Fibroblast of gingiva (primary cell): ENCODE measurements at regions not wholly inside any gene's neighbourhood (a gene's known extent, or its start where the extent isn't known, plus 50 kb on each side); places are given as distances from the start of the nearest gene placed in this dataset.
"Not testable (repeated sequence)": the region's sequence is repeated elsewhere in the genome, so short reads cannot be mapped to it uniquely, and the experiment has no call there.

Experiments used
- DNase-seq: peaks from one replicate; pipeline ENCODE4 v3.0.0-alpha.2; 2011; ENCODE audit warnings: low read depth

GRCh38 chr16:72596373-72596772 is 424.4 kb upstream of the PMFBP1 start:
- no peak for DNase-seq

- DNase-seq, result peak; percentile 9
Observed at GRCh38 chr16:72590151-72590937, 418.4 kb upstream of the PMFBP1 start.

GRCh38 chr16:72588551-72588950 is 416.6 kb upstream of the PMFBP1 start:
- DNase-seq, result no peak

- DNase-seq, result not testable (repeated sequence)
Observed at GRCh38 chr16:72578061-72578460, 406.1 kb upstream of the PMFBP1 start.

GRCh38 chr16:72576189-72576588 is 404.2 kb upstream of the PMFBP1 start:
- DNase-seq, result no peak

GRCh38 chr16:72569677-72570076 is 397.7 kb upstream of the PMFBP1 start:
- no peak for DNase-seq

- no peak for DNase-seq
Observed at GRCh38 chr16:72568502-72568901, 396.5 kb upstream of the PMFBP1 start.

GRCh38 chr16:72566174-72566573 is 394.2 kb upstream of the PMFBP1 start:
- DNase-seq, result no peak

GRCh38 chr16:72565106-72565505 is 393.2 kb upstream of the PMFBP1 start:
- DNase-seq, result no peak

GRCh38 chr16:72560617-72561016 is 388.7 kb upstream of the PMFBP1 start:
- DNase-seq, result peak; percentile 16

- no peak for DNase-seq
Observed at GRCh38 chr16:72558501-72558900, 386.5 kb upstream of the PMFBP1 start.

- peak; percentile 6 for DNase-seq
Observed at GRCh38 chr16:72554935-72555334, 383.0 kb upstream of the PMFBP1 start.

GRCh38 chr16:72552654-72553053 is 380.7 kb upstream of the PMFBP1 start:
- DNase-seq, result no peak

- no peak for DNase-seq
Observed at GRCh38 chr16:72551649-72552048, 379.7 kb upstream of the PMFBP1 start.

- DNase-seq, result no peak
Observed at GRCh38 chr16:72549878-72550277, 377.9 kb upstream of the PMFBP1 start.

- no peak for DNase-seq
Observed at GRCh38 chr16:72542102-72542501, 370.1 kb upstream of the PMFBP1 start.

GRCh38 chr16:72537664-72538063 is 365.7 kb upstream of the PMFBP1 start:
- peak; percentile 10 for DNase-seq

GRCh38 chr16:72536723-72537435 is 364.9 kb upstream of the PMFBP1 start:
- DNase-seq, result peak; percentile 30

GRCh38 chr16:72532906-72533410 is 361.0 kb upstream of the PMFBP1 start:
- DNase-seq, result no peak

- DNase-seq, result peak; percentile 61
Observed at GRCh38 chr16:72530434-72530833, 358.5 kb upstream of the PMFBP1 start.

- no peak for DNase-seq
Observed at GRCh38 chr16:72523087-72523486, 351.1 kb upstream of the PMFBP1 start.

- DNase-seq, result no peak
Observed at GRCh38 chr16:72517154-72517553, 345.2 kb upstream of the PMFBP1 start.

- no peak for DNase-seq
Observed at GRCh38 chr16:72511171-72511570, 339.2 kb upstream of the PMFBP1 start.
